A172 (cell line): ENCODE measurements at regions not wholly inside any gene's neighbourhood (a gene's known extent, or its start where the extent isn't known, plus 50 kb on each side); places are given as distances from the start of the nearest gene placed in this dataset.

ENCODE experiments used
- DNase-seq: peaks from one replicate; pipeline ENCODE4 v3.0.0-alpha.2; 2015; ENCODE audit warnings: low spot score

DNA sequence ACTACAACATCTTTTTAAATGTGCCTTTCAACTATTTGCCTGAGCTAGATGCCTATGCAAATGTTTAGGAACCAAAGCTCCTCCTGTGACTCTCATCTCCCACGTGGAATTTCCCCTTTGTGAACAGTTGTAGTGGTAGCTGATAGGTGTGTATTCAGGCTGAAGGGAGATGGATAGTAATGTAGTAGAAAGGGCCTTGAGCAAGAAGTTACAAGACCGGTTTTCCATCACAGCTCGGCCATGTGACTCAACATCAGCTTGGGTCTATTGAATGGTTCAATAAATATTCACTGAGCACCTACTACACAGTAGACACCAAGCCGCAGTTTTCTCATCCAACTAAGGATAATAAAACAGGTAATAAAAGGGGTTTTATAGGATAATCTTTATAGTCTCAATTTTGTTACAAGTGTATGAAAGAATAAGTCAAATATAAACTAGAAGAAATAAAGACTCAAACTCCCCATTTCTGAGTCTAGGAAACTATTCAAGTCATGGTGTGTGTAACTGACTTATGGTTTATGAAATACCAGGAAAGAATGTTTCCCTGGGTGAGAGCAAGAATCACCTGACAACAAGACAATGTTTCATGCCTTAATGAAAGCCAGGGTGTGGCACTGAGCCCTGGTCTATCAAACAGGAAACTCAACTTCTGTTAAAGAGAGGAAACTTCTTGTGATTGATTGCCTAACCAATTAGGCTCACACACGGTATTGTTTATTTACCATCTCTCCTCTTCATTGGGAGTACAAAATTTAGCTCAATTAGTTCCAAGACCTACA lies 187.1 kb upstream of the SPEF2 start:
- DNase-seq: no peak

DNA sequence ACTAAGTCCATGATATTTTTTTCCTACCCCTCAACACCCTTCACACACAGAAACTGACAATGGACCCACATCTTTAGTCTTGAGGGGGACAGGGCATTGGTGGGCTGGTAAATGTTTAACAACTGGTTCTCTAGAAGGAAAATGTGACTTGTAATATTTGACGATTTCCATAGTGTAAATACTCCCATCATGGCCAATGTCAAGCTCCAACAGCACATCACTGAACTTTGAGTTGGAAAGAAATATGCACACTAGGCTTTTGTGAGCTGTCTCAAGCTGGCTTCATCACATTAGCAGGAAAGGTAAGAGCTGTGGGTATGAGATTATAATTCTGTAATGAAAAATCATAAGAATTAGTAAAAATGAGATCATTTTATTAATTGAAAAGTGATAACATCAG lies 189.9 kb upstream of the PRLR start:
- no peak for DNase-seq

DNA sequence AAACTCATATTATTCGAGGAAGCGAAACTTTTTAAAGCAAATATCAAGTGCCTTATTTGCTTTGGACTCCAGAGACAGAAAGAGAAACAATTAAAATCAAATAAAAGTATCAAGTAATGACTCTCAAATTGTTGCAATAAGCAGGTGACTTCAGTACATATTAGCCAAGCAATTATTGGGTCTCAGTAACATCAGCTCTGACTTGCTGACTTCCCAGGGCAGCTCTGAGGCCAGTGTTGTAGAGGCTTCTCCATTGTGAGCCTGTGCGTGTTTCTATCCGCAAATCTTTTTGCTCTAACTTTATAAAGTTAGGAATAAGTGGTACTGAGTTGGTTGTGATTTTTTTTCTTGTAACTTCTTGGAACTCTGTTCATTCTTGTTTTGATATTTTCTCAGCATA lies 186.8 kb upstream of the PRLR start:
- DNase-seq: no peak

DNA sequence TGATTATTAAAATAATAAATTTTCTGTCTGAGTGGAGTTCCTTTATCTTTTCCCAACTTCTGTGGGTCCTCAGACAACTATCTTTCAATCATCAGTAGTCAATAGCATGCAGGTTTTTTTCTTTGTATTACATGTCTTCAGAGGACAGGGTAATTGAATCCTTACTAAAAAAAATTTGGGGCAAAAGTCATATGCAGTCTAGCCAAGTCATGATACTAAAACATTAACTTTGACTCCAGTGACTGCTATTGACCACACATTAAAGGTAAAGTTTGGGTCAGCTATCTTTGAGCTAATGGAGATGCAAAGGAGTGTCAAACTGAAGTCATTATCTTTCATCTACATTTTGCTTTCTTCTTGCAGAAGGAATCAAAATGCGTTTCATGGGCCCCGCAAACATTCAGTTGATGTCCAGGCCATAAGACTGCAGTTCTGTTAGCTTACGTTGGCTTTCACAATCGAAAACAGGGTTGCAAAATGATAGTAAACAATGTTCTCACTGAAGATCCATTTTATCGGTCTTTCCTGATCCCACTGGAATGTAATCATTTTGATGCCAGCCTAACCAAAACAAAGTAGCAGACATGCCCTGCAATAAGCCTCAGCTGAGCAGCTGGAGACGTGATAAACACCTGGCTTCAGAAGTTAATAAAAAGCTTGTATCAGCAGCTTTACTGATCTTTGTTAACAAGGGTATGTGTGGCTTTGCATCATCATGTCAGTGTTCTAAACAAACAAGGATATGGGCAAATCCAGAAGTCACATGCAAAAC lies 186.1 kb upstream of the PRLR start:
- no peak for DNase-seq

DNA sequence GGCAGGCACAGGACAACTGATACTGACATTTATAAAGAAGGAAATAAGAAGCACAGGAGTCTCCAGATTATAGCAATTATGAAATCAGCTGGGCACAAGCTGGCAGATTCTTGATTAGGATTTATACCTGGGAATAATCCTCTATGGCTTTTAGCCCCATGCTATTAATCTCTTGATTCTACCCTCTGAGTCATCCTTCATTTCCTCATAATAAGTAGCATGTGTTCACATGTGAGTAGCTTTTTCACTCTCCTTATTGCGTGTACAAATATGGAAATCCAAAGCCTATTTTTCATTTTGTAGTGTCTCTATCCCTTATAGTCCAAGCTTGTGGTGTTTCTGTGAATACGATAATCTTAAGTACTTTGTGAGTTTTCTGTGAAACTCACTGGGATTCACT lies 185.0 kb upstream of the PRLR start:
- DNase-seq: no peak

DNA sequence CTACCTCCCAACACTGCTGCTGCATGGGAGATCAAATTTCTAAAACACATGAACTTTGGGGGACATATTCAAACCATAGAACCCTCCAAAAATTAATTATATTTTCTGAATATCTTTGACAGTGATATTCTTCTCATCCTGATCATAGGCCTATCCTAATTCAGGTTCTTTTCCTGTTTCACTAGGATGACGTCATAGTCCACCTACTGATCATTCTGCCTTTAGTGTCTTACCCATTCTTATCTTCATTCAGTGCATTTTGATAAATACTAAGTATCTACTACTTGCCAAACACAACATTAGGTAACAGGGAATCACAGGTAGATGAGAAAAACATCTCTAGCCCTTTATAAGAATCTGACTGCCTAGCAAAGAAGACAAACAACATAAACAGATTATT lies 179.1 kb upstream of the PRLR start:
- DNase-seq: no peak

DNA sequence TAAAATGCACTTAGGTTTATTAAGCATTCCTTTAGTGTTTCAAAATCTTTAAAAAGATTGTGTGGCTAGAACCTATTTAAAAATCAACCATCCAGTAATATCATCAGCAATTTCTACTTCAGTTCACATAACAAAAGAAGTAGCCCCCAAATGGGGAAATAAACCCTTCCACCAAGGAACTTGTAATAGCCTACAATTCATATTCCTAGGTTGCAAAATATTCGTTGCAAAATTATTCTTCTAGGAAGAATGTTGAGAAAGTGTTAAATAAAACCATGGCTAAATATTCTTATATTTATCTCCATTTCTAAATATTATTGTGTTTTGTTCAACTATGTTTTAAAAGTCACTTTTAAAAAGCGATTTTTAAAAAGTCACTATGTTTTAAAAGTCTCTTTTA lies 177.9 kb upstream of the PRLR start:
- DNase-seq: no peak

DNA sequence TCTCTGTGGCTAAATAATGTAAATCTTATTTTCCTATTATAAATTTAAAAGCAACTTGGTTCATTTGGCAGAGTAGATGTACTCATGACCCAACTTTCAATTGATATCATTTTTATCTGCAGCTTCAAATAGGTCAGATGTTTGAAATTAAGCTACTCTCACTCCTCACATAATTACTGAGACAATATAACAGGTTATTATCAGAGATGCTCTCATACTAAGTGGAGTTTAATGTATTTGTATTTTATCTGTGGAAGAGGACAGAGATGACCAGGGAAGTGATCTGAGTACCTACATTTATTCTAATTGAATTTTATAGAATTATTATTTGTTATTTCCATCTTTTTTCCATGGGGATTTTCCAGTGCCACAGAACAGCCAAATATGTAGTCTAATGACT lies 177.4 kb upstream of the PRLR start:
- DNase-seq: no peak

DNA sequence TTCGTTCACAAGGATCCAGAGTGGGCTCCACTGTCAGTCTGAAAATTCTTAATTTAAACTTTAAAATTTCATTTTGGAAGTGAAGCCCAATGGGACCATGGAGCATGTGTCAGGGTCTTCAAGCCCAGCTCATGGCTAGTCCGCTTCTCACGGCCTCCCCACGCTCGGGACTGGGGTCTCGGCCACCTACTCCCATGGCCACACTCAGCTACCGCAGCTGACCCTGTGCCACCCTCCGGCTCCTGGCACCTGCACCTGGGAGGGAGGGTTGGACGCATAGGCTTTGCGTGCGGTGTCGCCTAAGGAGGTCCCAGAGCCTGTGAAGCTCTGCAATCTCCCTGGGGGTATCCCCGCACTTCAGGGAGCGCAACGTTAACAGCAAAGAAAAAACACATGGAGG lies 175.7 kb upstream of the PRLR start:
- no peak for DNase-seq

DNA sequence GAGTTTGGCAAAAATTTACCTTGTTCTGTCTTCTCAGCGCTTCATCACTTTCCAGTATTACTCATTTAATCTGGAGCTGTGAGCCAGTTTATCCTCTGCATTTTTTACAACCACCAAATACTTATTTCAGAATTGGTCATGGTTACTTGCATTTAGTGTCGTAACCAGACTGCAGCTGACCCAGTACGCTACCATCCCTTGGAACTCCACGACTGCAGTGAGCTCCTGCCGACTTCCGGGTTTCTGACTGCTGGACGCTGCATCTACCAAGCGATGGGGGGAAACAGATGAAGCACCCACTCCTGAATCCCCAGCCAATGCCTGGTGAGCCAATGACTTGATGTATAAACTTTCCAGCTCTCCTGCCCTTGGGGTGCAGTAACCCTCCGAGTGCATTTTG lies 174.4 kb upstream of the PRLR start:
- DNase-seq: peak; percentile 6

DNA sequence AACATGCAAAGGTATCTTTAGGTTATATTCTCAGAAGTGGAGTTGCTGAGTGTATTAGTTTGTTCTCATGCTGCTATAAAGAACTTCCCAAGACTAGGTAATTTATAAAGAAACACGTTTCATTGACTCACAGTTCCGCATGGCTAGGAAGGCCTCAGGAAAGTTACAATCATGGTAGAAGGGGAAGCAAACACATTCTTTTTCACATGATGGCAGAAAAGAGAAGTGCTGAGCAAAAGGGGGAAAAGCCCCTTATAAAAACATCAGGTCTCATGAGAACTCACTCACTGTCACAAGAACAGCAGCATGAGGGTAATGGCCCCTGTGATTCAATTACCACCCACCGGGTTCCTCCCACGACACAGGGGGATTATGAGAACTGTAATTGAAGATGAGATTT lies 163.6 kb upstream of the PRLR start:
- no peak for DNase-seq

DNA sequence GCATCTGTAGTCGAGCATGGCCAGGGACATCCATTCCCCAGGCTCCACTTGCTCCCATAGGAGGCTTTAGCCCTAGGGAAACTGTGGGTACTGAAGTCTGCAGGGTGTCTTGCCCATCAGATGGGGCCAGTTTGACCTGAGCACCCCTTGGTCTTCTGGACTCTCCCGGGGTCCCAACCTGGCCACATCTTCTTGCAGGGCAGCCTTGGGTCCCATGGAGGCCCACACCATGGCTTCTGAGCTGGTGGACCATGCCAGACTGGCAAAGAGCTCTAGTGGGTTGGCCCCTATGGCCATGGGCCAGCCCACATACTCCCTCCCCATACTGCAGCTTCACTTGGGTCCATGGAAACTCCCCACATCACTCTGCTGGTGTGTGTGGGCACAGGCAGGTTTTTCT lies 154.4 kb upstream of the PRLR start:
- DNase-seq: no peak

DNA sequence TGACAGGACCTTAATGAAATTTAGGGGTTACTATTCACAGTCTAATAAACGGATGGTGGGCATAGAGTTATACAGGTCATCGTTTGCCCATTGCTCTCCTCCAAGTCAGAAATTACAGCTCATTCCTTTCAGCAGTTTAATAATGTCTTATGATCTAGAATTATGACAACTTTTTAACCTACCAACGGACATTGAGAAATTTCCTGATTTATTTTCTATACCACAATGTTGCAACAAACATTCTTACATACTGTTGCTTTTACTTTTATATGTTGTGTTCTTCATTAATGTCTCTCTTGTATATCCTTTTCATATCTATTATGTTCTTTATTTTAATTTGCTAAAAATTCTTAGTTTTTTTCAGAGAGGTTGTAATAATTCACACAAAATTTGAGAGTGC lies 152.8 kb upstream of the PRLR start:
- DNase-seq: no peak

DNA sequence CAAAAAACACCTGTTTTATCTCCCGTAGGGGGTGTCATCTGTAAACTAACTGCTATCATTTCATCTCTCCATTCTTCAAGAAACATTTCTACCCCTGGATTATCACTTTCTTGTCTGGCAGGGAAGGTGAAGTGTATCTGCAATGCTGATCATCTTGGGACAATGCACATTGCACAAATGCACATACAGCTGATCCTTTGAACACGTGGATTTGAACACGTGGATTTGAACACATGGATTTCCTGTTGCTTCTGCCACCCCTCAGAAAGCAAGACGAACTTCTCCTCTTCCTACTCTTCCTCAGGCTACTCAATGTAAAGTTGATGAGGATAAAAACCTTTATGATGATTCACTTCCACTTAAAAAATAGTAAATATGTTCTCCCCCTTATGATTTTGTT lies 147.4 kb upstream of the PRLR start:
- DNase-seq: no peak

DNA sequence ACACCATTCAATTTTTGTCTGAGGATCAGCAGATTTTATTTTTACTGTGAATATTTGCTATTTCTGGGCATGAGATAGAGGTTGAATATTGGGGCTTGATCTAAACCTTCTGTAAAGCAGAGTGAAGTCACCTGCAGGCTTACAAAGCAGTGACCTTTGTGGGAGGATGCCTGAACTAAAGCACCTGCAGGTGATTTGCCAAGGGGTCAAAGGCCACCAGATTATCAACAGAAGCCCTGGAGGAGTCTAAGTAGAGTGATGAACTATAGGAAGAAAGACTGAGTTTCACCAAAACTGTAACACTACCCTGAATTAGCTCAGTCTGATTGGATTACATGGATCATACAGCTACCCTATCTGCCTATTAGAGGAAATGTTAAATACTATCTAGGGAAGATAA lies 144.3 kb upstream of the PRLR start:
- DNase-seq: no peak

DNA sequence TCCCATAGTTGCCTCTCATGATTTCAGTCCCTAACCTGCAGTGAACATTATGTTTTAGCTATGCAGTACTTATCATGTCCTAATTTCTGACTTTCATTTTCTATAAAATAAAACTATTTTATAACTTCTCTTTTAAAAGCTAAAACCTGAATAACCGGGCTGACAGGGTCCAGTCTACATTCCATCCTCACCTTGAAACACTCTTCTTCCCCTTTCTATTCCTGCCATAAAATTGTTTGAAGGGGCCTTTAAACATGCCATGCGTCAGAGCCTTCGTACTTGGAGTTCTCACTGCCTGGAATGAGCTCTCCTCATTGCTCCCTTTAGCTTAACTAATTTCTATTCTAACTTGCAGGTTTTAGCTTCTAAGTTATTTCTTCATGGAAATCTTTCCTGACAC lies 143.0 kb upstream of the PRLR start:
- DNase-seq: no peak

DNA sequence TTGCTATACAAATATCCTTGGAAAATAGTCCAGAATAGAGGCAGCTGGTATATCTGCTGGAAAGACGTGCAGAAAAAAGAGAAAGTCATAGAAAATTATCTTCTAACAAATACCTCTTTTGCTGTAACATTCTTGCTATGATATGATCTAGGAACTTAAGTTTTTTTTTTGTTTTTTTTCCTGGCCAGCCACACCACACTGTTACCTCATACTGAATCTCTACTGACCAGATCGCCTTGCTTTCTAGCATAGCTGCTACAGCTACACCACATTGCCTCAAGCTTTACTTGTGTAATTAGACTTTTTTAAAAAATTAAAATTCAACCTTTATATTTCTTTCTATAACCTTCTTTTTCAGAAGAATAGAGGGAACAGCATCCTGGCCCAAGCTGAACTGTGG lies 142.2 kb upstream of the PRLR start:
- no peak for DNase-seq

DNA sequence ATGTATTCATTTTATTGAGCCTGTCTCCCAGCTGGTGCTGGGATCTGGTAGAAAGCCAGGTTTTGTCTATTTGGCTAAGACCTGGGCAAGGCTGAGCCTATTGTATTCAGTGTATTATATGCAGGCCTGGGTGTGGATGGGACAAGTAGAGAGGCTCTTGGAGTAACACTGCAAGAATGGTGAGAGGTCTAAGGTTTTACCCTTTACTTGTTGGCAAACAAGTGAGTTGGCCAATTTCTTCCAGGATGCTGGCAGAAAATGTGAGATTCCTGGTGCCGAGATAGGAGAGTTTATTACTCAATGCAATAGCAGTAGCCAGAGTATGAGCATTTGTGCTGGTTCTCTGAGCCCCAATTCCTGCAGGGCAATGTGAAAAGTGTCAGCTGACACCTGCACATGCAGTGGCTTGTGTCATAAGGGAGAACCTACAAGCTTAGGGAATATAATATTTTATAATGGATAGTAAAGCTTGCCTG lies 141.7 kb upstream of the PRLR start:
- DNase-seq: no peak

DNA sequence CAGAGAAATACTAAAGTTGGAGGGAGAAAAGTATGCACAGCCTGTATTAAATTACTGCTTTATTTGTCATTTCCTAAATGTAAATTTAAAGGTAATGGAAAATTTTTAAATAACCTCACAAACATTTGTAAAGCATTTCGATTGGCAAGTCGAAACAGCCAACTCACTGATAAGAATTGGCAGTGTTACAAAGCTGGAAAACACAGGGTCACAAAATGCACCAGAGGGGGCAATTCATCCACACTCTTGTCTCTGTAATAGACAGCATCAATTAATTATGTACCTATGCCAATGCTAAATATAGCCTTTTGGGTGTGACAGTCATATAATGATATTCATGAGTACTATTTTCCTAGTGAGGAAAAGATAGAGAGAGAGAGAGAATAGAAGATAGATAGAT lies 140.6 kb upstream of the PRLR start:
- no peak for DNase-seq

DNA sequence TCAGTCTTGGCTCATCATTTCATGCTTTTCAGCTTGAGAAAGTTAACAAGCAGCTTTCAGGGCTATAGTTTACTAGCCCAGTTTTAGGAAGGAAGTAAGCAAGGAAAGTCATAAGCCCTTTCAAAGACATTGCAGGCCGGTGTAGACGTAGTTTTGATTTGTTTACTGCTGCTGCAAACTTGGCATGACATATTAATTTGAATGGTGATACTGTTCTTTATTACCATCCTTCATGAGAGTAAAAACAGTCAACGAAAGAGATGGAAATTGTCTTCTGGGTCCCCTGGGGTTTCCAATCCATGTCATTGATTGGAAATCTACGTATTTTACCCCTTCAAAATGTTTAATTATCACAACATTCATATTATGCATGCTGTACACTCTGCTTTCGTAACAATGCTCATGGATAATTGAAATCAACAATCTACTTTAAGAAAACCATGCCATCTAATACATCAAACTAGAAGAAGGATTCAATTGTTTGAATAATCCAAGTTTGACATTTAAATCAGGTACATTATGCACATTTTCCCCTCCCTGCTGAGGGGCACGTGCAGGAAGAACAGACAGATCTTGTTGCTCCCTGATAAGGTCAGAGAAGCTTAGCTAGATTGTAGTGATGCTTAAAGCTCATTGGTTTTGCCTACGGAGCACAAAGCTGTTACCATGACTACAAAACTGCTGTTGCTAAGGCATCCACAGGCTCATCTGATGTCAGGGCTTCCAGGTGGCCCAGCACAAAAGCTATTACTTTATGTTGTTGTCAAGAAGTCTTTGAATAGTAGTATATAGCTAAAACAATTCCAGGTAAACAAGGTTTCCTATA lies 139.9 kb upstream of the PRLR start:
- DNase-seq: no peak

DNA sequence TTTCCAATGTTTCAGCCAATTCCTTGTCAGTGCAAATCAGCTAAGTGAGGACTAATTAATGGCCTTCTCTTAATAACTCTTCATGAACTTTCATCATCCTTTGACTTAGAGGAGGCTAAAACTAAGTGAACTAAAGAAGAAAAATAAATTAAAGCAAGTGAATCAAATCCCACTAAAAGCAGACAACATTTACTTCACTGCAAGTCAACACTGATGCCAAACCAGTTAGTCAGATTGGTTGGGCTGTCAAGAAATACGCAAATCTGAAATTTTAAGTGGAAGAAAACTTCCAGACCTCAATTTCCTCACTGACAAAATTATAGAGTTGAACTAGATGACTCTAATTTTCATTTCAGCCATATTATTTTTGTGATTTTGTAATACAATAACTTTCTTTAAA lies 137.2 kb upstream of the PRLR start:
- DNase-seq: no peak

DNA sequence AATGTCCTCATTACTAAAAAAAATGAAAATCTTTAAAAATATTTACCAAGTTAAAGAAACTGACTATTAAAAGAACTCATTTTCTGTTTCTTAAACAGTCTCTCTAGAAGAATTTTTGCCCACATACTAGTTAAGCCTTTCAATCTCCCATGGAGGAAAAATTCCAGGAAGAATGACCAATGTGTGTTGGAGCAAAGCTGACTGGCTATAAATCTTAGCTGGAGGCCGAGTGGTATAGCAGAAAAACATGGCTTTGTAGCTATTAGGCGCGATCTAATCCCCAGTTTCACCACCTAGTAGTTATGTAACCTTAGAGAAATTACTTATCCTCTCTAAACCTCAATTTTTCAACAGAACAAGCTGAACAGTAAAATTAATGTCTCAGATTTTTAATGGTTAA lies 135.5 kb upstream of the PRLR start:
- no peak for DNase-seq

DNA sequence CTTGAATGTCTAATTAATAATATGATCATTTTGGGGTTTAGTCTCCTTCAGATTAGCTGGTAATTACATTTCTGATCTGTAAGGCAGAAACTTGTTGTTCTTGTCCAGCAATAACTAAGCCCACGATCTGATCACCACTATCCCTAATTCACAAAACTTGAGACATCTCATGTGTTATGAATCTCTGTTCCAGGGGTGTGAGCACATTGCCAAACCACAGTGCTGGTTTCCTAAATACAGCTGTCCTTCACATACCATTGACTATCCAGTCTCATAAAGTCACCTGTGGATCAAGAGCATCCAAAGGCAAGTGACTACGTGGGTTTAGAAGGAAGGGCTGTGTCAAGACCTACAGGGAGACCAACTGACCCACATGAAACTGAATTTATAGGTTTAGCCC lies 134.1 kb upstream of the PRLR start:
- DNase-seq: no peak
